ENCODE measurements at regions not wholly inside any gene's neighbourhood (a gene's known extent, or its start where the extent isn't known, plus 50 kb on each side); places are given as distances from the start of the nearest gene placed in this dataset.

- Histone ChIP-seq H3K4me2 (ENCODE audit: insufficient read depth, low read length) (no peak overlapping the region), H3K79me2 (ENCODE audit: control insufficient read depth, insufficient read depth, low read length) (no peaks in the 10 kb centered on the region), H3K27ac (ENCODE audit: insufficient read depth, low read depth, low read length) (no peak overlapping the region), H4K20me1 (replicated peaks; ENCODE audit: control insufficient read depth, extremely low read depth, insufficient read depth, low read length) (no peaks in the 10 kb centered on the region), H3K9me1 (replicated peaks; ENCODE audit: control insufficient read depth, extremely low read depth, insufficient read depth, low read length) (no peaks in the 10 kb centered on the region), H3K9ac (replicated peaks; ENCODE audit: extremely low read depth, insufficient read depth, low read length) (no peak overlapping the region), H3K4me1 (ENCODE audit: control insufficient read depth, extremely low read depth, insufficient read depth, low read length) (no peaks in the 10 kb centered on the region), H3K36me3 (ENCODE audit: control insufficient read depth in 2 of 2, extremely low read depth in 1 of 2, insufficient read depth in 2 of 2, low read length in 2 of 2) (no peaks in the 10 kb centered on the region), H3K4me3 (replicated peaks in 1 of 3; ENCODE audit: insufficient read depth in 1 of 3, low read depth in 1 of 3, low read length in 3 of 3) (no peak overlapping the region), H3K9me3 (replicated peaks; ENCODE audit: control insufficient read depth, insufficient read depth, low read length) (no peaks in the 10 kb centered on the region), H3K27me3 (ENCODE audit: control insufficient read depth in 2 of 2, insufficient read depth in 2 of 2, low read length in 2 of 2) (no peaks in the 10 kb centered on the region), H2AFZ (ENCODE audit: low read depth, low read length) (no peak overlapping the region)
- intact Hi-C loops (cut with micrococcal nuclease) (no loop called here), dilution Hi-C loops (cut with MboI; ENCODE audit: extremely low pct_ligation_motif_present, low sequenced_read_pairs) (no loop called here)
- DNase-seq (ENCODE audit: low read depth, low spot score) (no peak), FAIRE-seq (no peak)
- TF ChIP-seq MYC (IDR thresholded peaks at IDR 0.05; ENCODE audit: low read depth, low read length) (no peak), GATA2 (IDR thresholded peaks at IDR 0.05; ENCODE audit: insufficient read depth, insufficient read length, low read depth, low read length) (no peak), POLR2A (IDR thresholded peaks at IDR 0.05; ENCODE audit: low read depth, low read length) (no peak), CTCF (IDR thresholded peaks at IDR 0.05; ENCODE audit: extremely low read depth in 1 of 2, insufficient read depth in 1 of 2, low read depth in 1 of 2, low read length in 2 of 2) (no peak), EZH2 (IDR thresholded peaks at IDR 0.05; ENCODE audit: borderline replicate concordance, low read depth, low read length, severe bottlenecking) (no peak), JUN (IDR thresholded peaks at IDR 0.05; ENCODE audit: borderline replicate concordance, insufficient read depth, insufficient read length, low read depth) (no peak), POLR2AphosphoS5 (IDR thresholded peaks at IDR 0.05; ENCODE audit: insufficient read depth, low read depth, low read length) (no peak), FOS (IDR thresholded peaks at IDR 0.05; ENCODE audit: borderline replicate concordance, insufficient read depth, low read length) (no peak), MAX (IDR thresholded peaks at IDR 0.05; ENCODE audit: insufficient read depth, insufficient read length) (no peak)
- POLR2A ChIA-PET: no interaction called here
- CTCF ChIA-PET: no interaction called here
- no TSS peak for BruUV-seq (replicated peaks)
Measured at GRCh38 chr10:117615649-117616048, 73.1 kb downstream of the EMX2 start.

Data from endothelial cell of umbilical vein (primary cell).